HG02798 (cell line): ENCODE measurements at regions not wholly inside any gene's neighbourhood (a gene's known extent, or its start where the extent isn't known, plus 50 kb on each side); places are given as distances from the start of the nearest gene placed in this dataset.
"Not testable (repeated sequence)": the region's sequence is repeated elsewhere in the genome, so short reads cannot be mapped to it uniquely, and the experiment has no call there.

Source experiments
- ATAC-seq: cut with Tn5 transposase; IDR thresholded peaks from one replicate; pipeline ENCODE4 v1.9.1; 2021; ENCODE audit warnings: mild to moderate bottlenecking; ENCODE audit not compliant: unreplicated experiment, poor library complexity

DNA sequence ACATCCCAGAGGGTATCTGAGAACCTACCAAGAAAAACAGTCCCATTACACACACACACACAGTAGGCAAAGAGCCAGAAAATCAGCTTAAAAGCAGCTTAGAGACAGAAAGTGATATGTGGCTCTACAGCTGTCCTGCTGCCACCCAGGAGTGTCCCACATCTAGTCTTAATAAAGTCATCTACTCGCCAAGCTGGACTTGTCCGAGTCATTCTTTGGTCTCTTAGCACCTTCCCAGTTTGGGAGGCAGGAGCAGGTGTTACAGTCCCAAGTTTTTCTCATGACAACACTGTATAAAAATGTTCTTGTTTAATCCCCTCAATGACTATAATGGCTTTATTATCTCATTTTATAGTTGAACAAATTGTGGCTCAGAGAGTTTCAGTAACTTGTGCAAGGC is 252.5 kb upstream of the CASK start:
- no peak for ATAC-seq

DNA sequence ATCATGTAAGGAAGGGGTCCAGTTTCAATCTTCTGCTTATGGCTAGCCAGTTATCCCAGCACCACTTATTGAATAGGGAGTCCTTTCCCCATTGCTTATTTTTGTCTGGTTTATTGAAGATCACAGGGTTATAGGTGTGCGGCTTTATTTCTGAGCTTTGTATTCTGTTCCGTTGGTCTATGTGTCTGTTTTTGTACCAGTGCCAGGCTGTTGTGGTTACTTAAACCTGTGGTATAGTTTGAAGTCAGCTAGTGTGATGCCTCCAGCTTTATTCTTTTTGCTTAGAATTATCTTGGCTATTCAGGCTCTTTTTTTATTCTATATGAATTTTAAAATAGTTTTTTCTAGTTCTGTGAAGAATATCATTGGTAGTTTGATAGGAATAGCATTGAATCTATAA is 234.6 kb upstream of the CASK start:
- not testable (repeated sequence) for ATAC-seq

DNA sequence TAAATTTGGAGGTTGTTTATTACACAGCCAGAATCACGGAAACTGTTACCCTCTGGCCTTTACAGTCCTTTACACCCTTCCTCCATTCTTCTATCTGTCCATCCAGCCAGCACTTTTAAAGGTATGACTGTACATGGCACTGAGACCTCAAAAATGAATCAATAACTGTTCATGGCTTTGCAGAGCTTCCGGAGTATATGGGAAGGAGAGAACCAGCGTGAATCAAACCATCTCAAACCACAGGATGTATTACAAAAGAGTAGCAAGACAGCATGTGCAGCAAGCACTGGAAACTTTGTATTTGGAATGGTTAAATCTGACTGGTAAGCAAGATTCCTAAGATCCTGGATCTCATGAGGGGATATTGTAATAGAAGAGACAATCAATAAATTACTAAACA is 228.5 kb upstream of the CASK start:
- no peak for ATAC-seq

DNA sequence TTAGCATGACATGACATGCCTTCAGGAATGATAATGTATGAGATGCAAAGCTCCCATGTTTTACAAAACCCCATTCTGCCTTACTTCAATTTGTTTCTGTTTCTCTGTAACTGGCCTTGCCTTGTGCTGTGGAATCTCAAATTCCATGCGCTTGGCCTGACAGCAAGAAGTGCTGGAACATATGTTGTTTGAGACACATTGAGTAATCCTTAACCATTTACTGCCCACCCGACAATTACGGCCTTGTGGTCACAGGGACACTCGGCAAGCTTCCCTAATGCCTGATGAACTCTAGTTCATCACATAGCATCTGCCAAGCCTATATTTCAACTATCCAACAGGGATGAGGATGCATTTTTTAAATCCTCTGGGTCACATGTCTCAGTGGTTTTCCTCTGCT is 226.4 kb upstream of the CASK start:
- no peak for ATAC-seq

DNA sequence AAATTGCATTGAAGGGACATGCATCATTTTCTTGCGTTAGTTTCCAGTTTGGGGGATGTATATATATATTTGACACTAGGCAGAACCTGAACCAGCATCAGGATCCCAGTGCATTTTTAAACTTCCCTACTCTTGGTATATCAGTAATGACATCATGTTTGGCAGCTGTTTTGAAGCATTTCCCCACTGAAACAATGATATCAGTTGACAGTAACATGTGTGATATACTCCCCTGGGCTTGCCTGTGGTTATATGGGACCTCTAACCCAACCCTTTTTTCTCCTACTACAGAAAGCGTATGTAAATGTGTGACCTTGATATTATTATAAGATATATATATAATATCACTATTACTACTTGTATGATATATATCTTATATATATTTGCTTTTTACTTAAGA is 225.9 kb upstream of the CASK start:
- no peak for ATAC-seq

DNA sequence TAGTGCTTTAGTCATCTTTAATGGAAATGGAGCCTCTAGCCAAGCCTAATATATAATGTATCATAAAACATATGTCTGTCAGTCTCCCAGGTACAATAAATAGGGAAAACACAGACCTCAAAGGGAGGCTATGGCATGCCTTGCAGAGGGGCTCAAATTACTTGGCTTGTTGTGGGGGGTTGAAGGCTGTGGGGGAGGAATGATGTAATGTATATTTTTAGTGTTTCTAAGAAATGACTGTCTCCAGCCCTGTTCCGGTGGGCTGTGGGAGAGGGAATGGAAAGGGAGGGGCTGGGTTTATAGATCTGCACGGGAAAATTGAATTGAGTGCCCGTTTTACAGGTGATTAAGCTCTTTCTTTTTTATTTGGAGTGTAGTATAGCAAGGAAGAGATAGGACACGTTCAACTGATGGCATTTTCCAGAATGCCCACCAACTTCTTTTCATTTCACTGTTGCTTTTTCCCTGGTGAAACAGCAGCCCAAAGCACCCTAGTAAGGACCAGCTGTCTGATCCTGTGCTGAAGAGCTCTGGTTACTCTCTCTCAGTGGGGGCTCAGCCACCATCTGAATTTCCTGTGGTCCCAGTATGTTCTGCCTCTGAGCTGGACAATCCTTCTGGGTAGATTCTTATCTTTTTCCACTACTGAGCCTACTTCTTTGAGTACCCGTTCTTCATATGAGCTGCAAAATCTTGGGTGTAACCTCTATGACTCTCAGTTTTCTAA is 220.7 kb upstream of the CASK start:
- ATAC-seq, result no peak

DNA sequence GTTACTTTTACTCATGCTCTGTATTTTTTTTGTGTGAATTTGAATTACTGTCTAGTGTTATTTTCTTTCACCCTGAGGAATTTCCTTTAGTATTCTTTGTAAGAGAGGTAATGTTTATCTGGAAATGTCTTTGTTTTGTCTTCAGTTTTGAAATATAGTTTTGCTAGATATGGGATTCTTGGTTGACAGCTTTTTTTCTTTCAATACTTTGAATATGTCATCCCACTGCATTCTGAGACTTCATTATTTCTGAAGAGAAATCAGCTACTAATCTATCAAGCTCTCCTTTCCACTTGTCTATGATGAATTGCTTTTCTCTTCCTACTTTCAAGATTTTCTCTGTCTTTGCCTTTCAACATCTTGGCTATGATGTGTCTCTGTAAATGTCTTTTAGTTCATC is 217.0 kb upstream of the CASK start:
- no peak for ATAC-seq

DNA sequence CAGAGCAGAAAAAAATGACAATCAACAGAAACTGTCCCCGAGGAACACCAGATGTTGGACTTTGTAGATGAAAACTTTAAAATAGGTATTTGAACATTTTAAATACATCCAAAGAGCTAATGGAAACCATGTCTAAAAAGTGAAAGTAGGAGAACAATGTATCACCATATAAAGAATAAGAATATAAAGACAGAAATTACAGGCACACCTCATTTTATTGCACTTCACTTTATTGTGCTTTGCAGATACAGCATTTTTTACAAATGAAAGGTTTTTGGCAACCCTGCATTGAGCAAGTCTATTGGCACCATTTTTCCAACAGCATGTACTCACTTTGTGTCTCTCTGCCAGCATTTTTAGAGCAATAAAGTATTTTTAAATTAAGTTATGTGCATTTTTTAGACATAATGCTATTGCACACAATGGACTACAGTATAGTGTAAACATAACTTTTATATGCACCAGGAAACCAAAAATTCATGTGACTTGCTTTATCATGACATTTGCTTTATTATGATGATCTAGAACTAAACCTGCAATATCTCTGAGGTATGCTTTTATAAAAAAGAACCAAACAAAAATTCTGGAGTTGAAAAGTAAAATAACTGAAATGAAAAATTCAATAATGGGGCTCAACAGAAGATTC is 212.4 kb upstream of the CASK start:
- no peak for ATAC-seq

DNA sequence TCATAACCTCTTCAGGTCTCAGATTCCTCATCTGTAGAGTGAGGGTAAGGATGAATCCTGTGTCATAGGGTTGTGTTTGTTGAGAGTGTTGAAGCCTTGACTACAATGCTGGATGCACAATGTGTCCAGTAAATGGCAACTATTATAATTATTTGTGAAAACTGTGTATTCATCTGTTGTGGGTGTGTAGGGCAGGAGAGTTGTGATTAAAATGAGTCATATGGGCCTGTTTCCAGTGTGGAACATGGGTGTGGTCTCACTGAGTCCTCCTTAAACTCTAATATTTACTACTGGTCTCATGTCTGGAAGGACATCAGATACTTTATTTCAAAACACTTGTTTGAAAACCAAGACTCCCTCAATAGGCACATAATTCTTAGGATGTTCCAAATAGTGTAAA is 208.5 kb upstream of the CASK start:
- no peak for ATAC-seq

DNA sequence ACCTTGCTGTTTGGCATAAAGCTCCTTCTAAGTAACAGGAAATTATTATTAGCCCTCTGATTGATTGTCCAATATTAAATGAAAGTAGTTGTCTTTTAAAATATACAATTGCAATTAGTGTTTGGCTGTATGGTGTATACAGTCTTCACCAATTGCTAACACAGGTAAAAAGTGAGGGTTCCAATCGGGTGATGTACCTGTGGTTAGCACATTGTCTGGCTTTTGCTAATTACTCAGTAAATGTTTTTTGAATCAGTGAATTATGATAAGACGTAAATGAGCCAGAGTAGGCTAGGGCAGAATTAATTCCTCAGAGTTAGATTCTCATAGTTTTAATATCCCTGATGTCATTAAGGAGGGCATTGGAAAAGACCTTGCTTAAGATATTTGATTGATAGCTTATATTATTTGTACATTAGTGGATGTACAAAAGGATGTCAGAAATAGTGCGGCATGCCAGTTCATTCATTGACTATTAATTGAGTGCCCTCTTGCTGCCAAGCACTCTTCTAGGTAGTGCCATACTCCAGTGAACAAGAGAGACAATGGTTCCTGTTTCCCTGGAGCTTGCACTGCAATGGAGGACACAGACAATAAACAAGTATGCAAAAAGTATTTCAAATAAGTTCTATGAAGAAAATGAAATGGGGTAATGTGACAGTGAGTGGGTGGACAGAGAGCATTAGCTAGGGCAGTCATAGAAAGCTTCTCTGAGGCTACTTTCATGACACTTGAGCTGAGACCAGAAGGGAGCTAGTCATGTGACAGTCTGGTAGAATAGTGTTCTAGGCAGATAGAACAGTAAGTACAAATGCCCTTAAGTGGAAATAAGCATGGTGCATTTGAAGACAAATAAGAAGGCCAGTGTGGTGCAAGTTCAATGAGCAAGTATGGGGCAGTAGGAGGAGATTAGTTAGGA is 205.9 kb upstream of the CASK start:
- peak; percentile 52 for ATAC-seq

DNA sequence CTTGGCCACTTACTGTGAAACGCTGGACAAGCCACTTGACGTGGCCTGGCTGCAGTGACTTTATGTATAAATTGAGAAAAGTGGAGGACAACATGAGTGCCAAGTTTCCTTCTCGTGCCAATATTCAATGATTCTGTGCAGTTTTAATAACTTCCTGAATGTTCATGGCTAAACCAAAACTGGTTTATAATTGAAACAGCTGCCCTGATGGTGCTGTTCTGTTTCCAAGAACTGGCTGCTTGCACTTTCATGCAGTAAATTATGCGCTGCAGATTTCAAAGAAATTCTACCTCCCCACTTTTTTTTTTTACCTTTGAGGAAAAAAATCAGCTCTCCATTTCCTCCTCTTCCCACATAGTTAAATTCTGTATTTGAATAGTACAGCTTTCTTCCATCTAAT is 205.2 kb upstream of the CASK start:
- no peak for ATAC-seq

DNA sequence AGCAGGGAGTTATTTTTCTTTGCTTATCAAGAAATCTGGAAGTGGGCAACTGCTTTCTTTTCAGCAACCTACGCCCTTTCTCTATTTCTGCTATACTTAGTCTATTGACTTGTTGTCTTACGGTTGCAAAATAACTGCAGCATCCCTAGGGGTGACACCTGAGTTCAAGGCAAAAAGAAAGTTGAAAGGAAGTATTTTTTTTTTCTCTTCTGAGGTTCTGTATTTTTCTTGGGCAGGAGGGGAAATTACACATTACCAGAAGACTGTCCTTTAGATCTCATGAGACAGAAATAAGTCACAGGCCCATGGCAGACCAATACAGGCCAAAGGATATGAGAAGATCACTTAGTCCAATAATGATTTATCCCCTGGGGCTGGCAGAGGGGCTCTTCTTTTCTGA is 204.7 kb upstream of the CASK start:
- peak; percentile 58 for ATAC-seq

DNA sequence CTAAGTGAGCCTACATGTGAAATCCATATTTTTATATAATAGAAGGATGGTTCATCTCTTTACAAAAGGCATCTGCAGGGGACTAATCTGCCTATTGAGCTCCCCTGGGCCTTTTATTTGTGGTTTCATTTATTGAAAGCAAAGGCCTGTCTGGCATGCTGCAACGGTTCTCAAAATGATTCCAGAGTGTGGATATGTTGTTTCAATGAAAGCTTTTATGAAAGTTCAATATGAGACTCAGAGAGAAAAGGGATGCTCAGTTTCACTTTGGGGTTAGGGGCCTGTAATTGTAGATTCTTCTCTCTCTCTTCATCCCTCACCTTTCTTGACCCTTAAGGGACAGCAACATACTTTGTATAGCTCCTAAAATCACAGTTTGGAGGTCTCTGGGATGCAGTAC is 204.2 kb upstream of the CASK start:
- peak; percentile 18 for ATAC-seq

DNA sequence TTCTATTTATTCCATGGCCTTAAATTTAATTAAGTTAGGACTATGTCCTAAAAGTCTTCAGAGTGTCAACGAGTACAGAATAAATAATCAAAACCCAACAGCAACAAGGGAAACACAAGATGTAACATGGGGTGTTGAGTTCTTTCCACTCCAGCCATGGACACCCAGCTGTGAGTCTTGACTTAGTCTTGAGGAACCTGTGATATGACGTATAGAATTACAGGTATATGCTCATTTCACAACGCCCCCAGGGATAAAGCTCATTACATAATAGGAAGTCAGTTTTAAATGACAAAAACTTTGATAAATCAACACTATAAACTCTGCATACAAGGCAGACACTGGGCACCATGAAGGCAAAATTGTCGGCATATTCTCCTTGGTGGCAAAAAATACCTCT is 200.0 kb upstream of the CASK start:
- ATAC-seq, result no peak

DNA sequence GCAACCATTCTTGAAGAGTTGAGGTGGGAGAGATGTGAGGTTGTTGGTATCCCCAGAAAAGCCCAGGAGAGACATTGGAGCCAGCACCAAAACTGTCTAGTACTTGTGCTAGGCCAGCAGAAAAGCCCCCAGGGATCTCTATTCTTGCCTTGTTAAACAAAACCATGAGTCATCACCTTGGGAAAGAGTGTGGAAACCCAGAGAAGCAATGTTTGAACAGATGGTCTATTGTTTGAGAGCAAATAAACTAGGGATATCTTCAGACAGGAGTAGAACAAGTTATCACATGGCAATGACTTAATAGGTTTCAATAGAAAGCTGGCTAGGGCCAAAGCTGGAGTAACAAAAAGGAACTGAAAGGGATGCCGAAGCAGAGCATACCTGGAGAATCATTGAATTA is 195.7 kb upstream of the CASK start:
- no peak for ATAC-seq

DNA sequence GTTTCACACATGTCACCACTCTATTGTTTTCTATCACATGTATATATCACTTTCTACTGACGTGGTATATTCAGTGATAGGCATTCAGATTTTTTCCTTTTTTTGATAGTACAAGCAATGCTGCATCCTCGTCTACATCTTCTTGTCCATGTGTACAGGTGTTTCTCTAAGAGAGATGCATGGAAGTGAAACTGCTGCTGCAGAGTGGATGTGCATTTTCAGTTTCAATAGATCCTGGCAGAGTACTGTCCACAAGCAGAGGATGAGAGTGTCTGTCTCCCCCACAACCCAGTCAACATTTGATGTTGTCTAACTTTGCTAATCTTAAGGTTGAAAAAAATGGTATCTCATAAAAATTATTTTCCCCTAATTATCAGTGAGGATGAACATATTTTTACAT is 194.0 kb upstream of the CASK start:
- peak; percentile 89 for ATAC-seq

DNA sequence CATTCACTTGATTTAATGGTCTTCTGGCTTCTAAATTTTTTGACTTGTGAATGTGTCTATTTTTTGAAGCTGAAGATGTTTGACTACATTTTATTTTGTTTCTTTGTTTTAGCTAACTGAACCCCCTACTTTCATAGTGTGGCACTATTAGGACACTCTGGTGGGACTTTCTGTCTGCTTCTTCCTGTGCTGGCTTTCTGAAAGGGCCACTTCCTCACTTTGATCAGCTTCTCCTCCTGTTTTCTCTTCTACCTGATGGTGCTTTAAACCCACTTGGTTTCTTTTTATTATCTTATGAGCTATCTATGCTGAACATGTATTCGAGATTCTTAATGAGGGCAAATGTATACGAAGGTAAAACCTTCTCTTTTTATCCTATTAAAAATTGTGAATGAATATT is 186.1 kb upstream of the CASK start:
- no peak for ATAC-seq

DNA sequence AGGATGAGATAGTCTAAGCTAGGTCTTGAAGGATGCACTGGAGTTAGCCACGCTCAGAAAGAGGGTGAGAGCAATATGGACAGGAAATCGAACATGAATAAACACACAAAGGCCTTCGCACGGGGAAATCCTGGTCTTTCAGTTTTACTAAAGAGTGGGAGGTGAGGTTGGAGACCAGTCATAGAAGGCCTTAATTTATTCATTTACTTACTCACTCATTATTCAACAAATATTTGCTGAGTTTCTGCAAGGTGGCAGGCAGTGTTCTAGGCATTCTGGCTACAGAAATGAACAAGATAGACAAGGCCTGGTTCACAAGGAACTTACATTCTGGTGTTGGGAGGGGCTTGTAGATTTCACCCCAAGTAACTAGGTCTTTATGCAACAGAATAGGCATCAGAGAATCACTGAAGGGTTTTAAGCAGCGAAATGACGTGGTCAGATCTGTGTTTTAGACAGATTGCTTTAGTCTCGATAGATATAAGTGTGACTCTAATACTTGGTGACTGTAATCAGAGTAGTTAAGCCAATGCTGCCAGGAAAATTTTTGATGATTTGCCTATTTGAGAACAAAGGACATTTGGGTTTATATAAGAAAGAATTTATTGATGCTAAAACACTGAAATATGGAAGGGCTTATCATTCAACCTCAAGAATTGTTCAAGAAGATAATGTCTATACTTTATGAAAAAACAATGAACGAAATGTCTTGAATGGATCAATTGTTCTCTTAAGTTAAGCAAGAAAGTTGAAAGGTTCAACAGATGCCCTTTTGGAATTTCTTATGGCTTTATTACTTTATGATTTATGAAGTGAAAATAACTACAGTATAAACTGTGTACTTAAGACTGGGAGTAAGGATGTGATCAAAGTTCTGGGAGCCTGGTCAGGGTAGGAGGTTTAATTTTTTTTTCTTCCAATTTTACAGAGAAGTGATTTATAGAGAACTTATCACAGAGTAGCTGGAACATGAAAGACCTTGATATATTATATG is 184.4 kb upstream of the CASK start:
- ATAC-seq, result peak; percentile 68

DNA sequence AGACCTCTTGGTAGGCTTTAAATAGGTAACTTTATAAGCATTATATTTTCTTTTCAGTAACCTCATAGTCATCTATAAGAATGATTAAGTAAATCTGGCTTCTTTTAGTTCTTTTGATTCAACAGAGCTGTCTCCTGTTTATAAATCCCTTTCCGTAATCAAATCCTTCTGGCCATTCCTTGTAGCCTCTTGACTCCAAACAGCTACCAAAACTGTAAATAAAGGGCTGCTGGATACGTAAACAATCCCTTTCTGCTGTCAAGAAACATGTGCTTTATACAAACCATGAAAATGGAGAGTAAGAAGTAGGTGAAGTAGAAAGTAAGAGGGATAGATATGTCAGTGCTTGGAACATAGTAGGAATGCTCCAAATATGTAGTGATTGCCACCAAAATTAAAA is 183.2 kb upstream of the CASK start:
- no peak for ATAC-seq
